GM21423 (cell line): ENCODE measurements at regions not wholly inside any gene's neighbourhood (a gene's known extent, or its start where the extent isn't known, plus 50 kb on each side); places are given as distances from the start of the nearest gene placed in this dataset.
A peak's percentile ranks its signal among the peaks of the same experiment; 100 is the strongest.
"Not testable (repeated sequence)": the region's sequence is repeated elsewhere in the genome, so short reads cannot be mapped to it uniquely, and the experiment has no call there.

Source experiments
- ATAC-seq: cut with Tn5 transposase; IDR thresholded peaks from one replicate; pipeline ENCODE4 v1.9.1; 2021; ENCODE audit warnings: mild to moderate bottlenecking, moderate library complexity; ENCODE audit not compliant: unreplicated experiment

GRCh38 chr1:57615956-57616355 lies 192.1 kb upstream of the DAB1 start:
- ATAC-seq, result no peak

- ATAC-seq, result no peak
These were observed 189.0 kb upstream of the DAB1 start for GRCh38 chr1:57612833-57613232.

- no peak for ATAC-seq
These were observed 182.1 kb upstream of the DAB1 start for GRCh38 chr1:57605933-57606332.

GRCh38 chr1:57603696-57604095 lies 179.8 kb upstream of the DAB1 start:
- no peak for ATAC-seq

GRCh38 chr1:57600424-57600823 lies 176.6 kb upstream of the DAB1 start:
- no peak for ATAC-seq

- no peak for ATAC-seq
These were observed 175.6 kb upstream of the DAB1 start for GRCh38 chr1:57599236-57599994.

- ATAC-seq, result no peak
These were observed 173.2 kb upstream of the DAB1 start for GRCh38 chr1:57597036-57597435.

GRCh38 chr1:57594002-57594401 lies 170.1 kb upstream of the DAB1 start:
- no peak for ATAC-seq

- no peak for ATAC-seq
These were observed 168.0 kb upstream of the DAB1 start for GRCh38 chr1:57591842-57592241.

- ATAC-seq, result no peak
These were observed 167.1 kb upstream of the DAB1 start for GRCh38 chr1:57590978-57591377.

- no peak for ATAC-seq
These were observed 163.0 kb upstream of the DAB1 start for GRCh38 chr1:57586842-57587241.

GRCh38 chr1:57578680-57579079 lies 154.8 kb upstream of the DAB1 start:
- no peak for ATAC-seq

GRCh38 chr1:57578099-57578498 lies 154.2 kb upstream of the DAB1 start:
- no peak for ATAC-seq

- no peak for ATAC-seq
These were observed 152.9 kb upstream of the DAB1 start for GRCh38 chr1:57576756-57577155.

- no peak for ATAC-seq
These were observed 148.2 kb upstream of the DAB1 start for GRCh38 chr1:57572016-57572415.

GRCh38 chr1:57558066-57558465 lies 134.2 kb upstream of the DAB1 start:
- ATAC-seq, result not testable (repeated sequence)

GRCh38 chr1:57553666-57554065 lies 129.8 kb upstream of the DAB1 start:
- no peak for ATAC-seq

- no peak for ATAC-seq
These were observed 127.6 kb upstream of the DAB1 start for GRCh38 chr1:57551476-57551875.

GRCh38 chr1:57550092-57550491 lies 126.2 kb upstream of the DAB1 start:
- peak; percentile 69 for ATAC-seq

GRCh38 chr1:57549300-57549699 lies 125.4 kb upstream of the DAB1 start:
- no peak for ATAC-seq

- no peak for ATAC-seq
These were observed 122.9 kb upstream of the DAB1 start for GRCh38 chr1:57546549-57547330.

- no peak for ATAC-seq
These were observed 120.5 kb upstream of the DAB1 start for GRCh38 chr1:57544345-57544744.
